ENCODE measurements at regions not wholly inside any gene's neighbourhood (a gene's known extent, or its start where the extent isn't known, plus 50 kb on each side); places are given as distances from the start of the nearest gene placed in this dataset.

GRCh38 chr12:126847005-126847629, 1419.9 kb upstream of the TMEM132C start:
- no peaks in the 10 kb centered on the region for H3K36me3 ChIP-seq (ENCODE audit: control insufficient read depth in 2 of 2, insufficient read depth in 2 of 2, low read length in 1 of 2)
- no TSS peak for BruUV-seq (replicated peaks)
- intact Hi-C loops (cut with micrococcal nuclease; ENCODE audit: unreplicated experiment) (no loop called here), in situ Hi-C loops (cut with MboI) (no loop called here)
- no peaks in the 10 kb centered on the region for H4K20me1 ChIP-seq (ENCODE audit: control insufficient read depth, insufficient read depth)
- SMC1A ChIA-PET (ENCODE audit: uncharacterized antibody, unreplicated experiment): no interaction called here
- no peaks in the 10 kb centered on the region for H3K27me3 ChIP-seq (replicated peaks in 1 of 2; ENCODE audit: control insufficient read depth in 2 of 2, insufficient read depth in 2 of 2, low read length in 1 of 2)
- H3K4me2 ChIP-seq (ENCODE audit: control insufficient read depth, insufficient read depth): no peak overlapping the region
- no peak overlapping the region for H3K9ac ChIP-seq (ENCODE audit: control insufficient read depth, insufficient read depth, low read length)
- FAIRE-seq: no peak
- TF ChIP-seq SKIL (IDR thresholded peaks at IDR 0.05; ENCODE audit: low read depth, poor library complexity, severe bottlenecking) (no peak), IKZF2 (IDR thresholded peaks at IDR 0.05) (no peak), TAF1 (IDR thresholded peaks at IDR 0.05; ENCODE audit: borderline replicate concordance, low read depth, low read length) (no peak), SIX5 (IDR thresholded peaks at IDR 0.05; ENCODE audit: low read depth, low read length, severe bottlenecking) (no peak), KDM1A (IDR thresholded peaks at IDR 0.05; ENCODE audit: borderline replicate concordance) (no peak), MAX (IDR thresholded peaks at IDR 0.05; ENCODE audit: low read depth, low read length) (no peak)
- CTCF ChIA-PET: interaction anchor here (0.7 kb wide), 1 partner anchor 63 kb away, joined by 3 read pairs; no protein-coding TSS in a partner anchor
- H3K79me2 ChIP-seq (ENCODE audit: control insufficient read depth, insufficient read depth, low read length): no peaks in the 10 kb centered on the region
- no peaks in the 10 kb centered on the region for H3K4me1 ChIP-seq (ENCODE audit: control insufficient read depth, insufficient read depth, low read length)
- H2AFZ ChIP-seq (ENCODE audit: control insufficient read depth, low read depth, low read length): no peak overlapping the region
- H3K4me3 ChIP-seq: no peak overlapping the region
- H3K9me3 ChIP-seq (replicated peaks; ENCODE audit: control insufficient read depth, insufficient read depth, low read length): no peaks in the 10 kb centered on the region
- no peak for DNase-seq (ENCODE audit: low read depth, low spot score)
- POLR2A ChIA-PET: no interaction called here
- H3K27ac ChIP-seq (ENCODE audit: control insufficient read depth, insufficient read depth): no peak overlapping the region
- 20% methylated on average over 5 of the region's 5 CpGs for WGBS (ENCODE audit: insufficient coverage, insufficient replicate concordance, low lambda C conversion rate, missing lambda C conversion rate)
- ATAC-seq: no peak
- RAD21 ChIA-PET (ENCODE audit: unreplicated experiment): no interaction called here
